ENCODE measurements at regions not wholly inside any gene's neighbourhood (a gene's known extent, or its start where the extent isn't known, plus 50 kb on each side); places are given as distances from the start of the nearest gene placed in this dataset.

- peak; percentile 39 for DNase-seq
Observed at GRCh38 chr14:101707068-101707842, 54.3 kb upstream of the PPP2R5C start.

- no peak for DNase-seq
Observed at GRCh38 chr14:101707863-101708620, 53.5 kb upstream of the PPP2R5C start.

- DNase-seq: no peak
Observed at GRCh38 chr14:101708853-101709532, 52.5 kb upstream of the PPP2R5C start.

- no peak for DNase-seq
Observed at GRCh38 chr14:101709533-101709881, 52.0 kb upstream of the PPP2R5C start.

- no peak for DNase-seq
Observed at GRCh38 chr14:101709962-101710931, 51.3 kb upstream of the PPP2R5C start.

GRCh38 chr14:101711041-101711856 is 50.3 kb upstream of the PPP2R5C start:
- no peak for DNase-seq

Measured in NCI-H1048 (cell line).